H1 (cell line): ENCODE measurements at regions not wholly inside any gene's neighbourhood (a gene's known extent, or its start where the extent isn't known, plus 50 kb on each side); places are given as distances from the start of the nearest gene placed in this dataset.

Source experiments
- CTCF ChIA-PET: fragments of 300-600 bp; sonication (Branson Sonifier 250); formaldehyde crosslinking; loops from one replicate; lab custom pipeline; 2021; ENCODE audit not compliant: partially characterized antibody; lab: Charles Lee
- POLR2A ChIA-PET: fragments of 300-600 bp; sonication (Branson Sonifier 250); formaldehyde crosslinking; loops from one replicate; lab custom pipeline; 2021; ENCODE audit warnings: inconsistent platforms; ENCODE audit not compliant: partially characterized antibody; lab: Charles Lee
- DNase-seq, 2 experiments: peaks; one replicate each; pipeline versions ENCODE4 v3.0.0 to v3.0.0-alpha.2; 2010 to 2022; ENCODE audit warnings: low spot score in 2 of 2, low read depth in 1 of 2, mixed read lengths in 1 of 2
- FAIRE-seq: peaks from 2 replicates; lab custom pipeline; 2011; peaks lifted over from hg19 to GRCh38; lab: Jason Lieb, UNC
- H2AFZ ChIP-seq: 2 replicates; pipeline ENCODE4 v1.8.1; 2012; ENCODE audit warnings: low read length, inconsistent platforms
- H2AK5ac ChIP-seq: 2 replicates; pipeline ENCODE4 v1.6.1; 2013; ENCODE audit warnings: low read depth, low read length
- H2BK120ac ChIP-seq: replicated peaks from 2 replicates; pipeline ENCODE3; 2013; ENCODE audit warnings: low read depth, low read length, inconsistent platforms
- H2BK12ac ChIP-seq: 2 replicates; pipeline ENCODE4 v1.6.1; 2013; ENCODE audit warnings: low read depth, low read length
- H2BK15ac ChIP-seq: 2 replicates; pipeline ENCODE4 v1.6.1; 2013; ENCODE audit warnings: low read length
- H2BK20ac ChIP-seq: 2 replicates; pipeline ENCODE4 v1.6.1; 2013; ENCODE audit warnings: low read length
- H2BK5ac ChIP-seq: 2 replicates; pipeline ENCODE4 v1.6.1; 2013; ENCODE audit warnings: low read depth, low read length
- H3K14ac ChIP-seq: 2 replicates; pipeline ENCODE4 v1.6.1; 2013; ENCODE audit warnings: inconsistent platforms; ENCODE audit not compliant: insufficient read length
- H3K18ac ChIP-seq: 2 replicates; pipeline ENCODE4 v1.6.1; 2013; ENCODE audit warnings: low read length; ENCODE audit errors: extremely low read depth
- H3K23ac ChIP-seq: 2 replicates; pipeline ENCODE4 v1.6.1; 2013; ENCODE audit warnings: inconsistent platforms; ENCODE audit not compliant: insufficient read length
- H3K23me2 ChIP-seq: 2 replicates; pipeline ENCODE4 v1.6.1; 2013; ENCODE audit warnings: low read depth, low read length
- H3K27ac ChIP-seq: 2 replicates; pipeline ENCODE4 v1.6.1; 2011; ENCODE audit warnings: low read depth, low read length, inconsistent platforms
- H3K27me3 ChIP-seq, 4 experiments: replicated peaks in 1 of 4; 1 replicate in 1 of 4; 2 replicates in 3 of 4; pipeline versions ENCODE4 v1.6.1 to v1.8.1; 2011 to 2013; ENCODE audit warnings: low read length in 3 of 4, mild to moderate bottlenecking in 3 of 4, inconsistent platforms in 2 of 4, mixed read lengths in 2 of 4, moderate library complexity in 1 of 4; ENCODE audit not compliant: control insufficient read depth in 3 of 4, insufficient read depth in 3 of 4; ENCODE audit errors: extremely low read depth in 1 of 4
- H3K36me3 ChIP-seq, 4 experiments: 2 replicates each; pipeline versions ENCODE4 v1.6.1 to v1.8.1; 2011 to 2013; ENCODE audit warnings: mild to moderate bottlenecking in 4 of 4, low read length in 3 of 4, moderate library complexity in 2 of 4, control low read depth in 1 of 4, inconsistent platforms in 1 of 4; ENCODE audit not compliant: insufficient read depth in 4 of 4, control insufficient read depth in 2 of 4
- H3K4ac ChIP-seq: replicated peaks from 2 replicates; pipeline ENCODE3; 2013; ENCODE audit warnings: low read length, low read depth, mixed read lengths, inconsistent platforms; ENCODE audit not compliant: insufficient read length
- H3K4me1 ChIP-seq, 4 experiments: replicated peaks in 1 of 4; 1 replicate in 1 of 4; 2 replicates in 3 of 4; pipeline versions ENCODE4 v1.6.1 to v1.8.1; 2011 to 2013; ENCODE audit warnings: low read length in 3 of 4, inconsistent platforms in 2 of 4, mixed read lengths in 1 of 4; ENCODE audit not compliant: insufficient read depth in 4 of 4, control insufficient read depth in 3 of 4
- H3K4me2 ChIP-seq, 2 experiments: 2 replicates each; pipeline versions ENCODE4 v1.6.1 to v1.8.1; 2011 to 2013; ENCODE audit warnings: low read depth in 2 of 2, low read length in 2 of 2, control low read depth in 1 of 2, inconsistent platforms in 1 of 2, mild to moderate bottlenecking in 1 of 2; ENCODE audit not compliant: insufficient read depth in 1 of 2
- H3K4me3 ChIP-seq, 4 experiments: fragments of 200-600, 300-600 bp in 1 of 4; sonication (generic), shearing (Covaris generic), sonication (Bioruptor Twin) in 1 of 4; 2 replicates each; pipeline versions ENCODE4 v1.5.1 to v1.8.1; 2011 to 2016; ENCODE audit warnings: low read length in 4 of 4, low read depth in 3 of 4, control low read depth in 2 of 4, inconsistent platforms in 2 of 4, mild to moderate bottlenecking in 2 of 4, mixed read lengths in 1 of 4, moderate library complexity in 1 of 4; ENCODE audit not compliant: insufficient read depth in 2 of 4; ENCODE audit errors: extremely low read depth in 1 of 4
- H3K56ac ChIP-seq: replicated peaks from 2 replicates; pipeline ENCODE3; 2013; ENCODE audit warnings: low read depth, mild to moderate bottlenecking, mixed read lengths, low read length, inconsistent platforms; ENCODE audit not compliant: insufficient read length
- H3K79me1 ChIP-seq: 2 replicates; pipeline ENCODE4 v1.6.1; 2013; ENCODE audit warnings: low read depth, low read length, control low read depth
- H3K79me2 ChIP-seq, 2 experiments: 2 replicates each; pipeline versions ENCODE4 v1.6.1 to v1.8.1; 2012 to 2013; ENCODE audit warnings: low read length in 2 of 2, mild to moderate bottlenecking in 2 of 2, inconsistent platforms in 1 of 2; ENCODE audit not compliant: insufficient read depth in 2 of 2, control insufficient read depth in 1 of 2
- H3K9ac ChIP-seq, 4 experiments: replicated peaks in 1 of 4; 1 replicate in 1 of 4; 2 replicates in 3 of 4; pipeline versions ENCODE4 v1.6.1 to v1.8.1; 2011 to 2013; ENCODE audit warnings: low read depth in 3 of 4, low read length in 3 of 4, control low read depth in 2 of 4, mild to moderate bottlenecking in 2 of 4, moderate library complexity in 2 of 4, inconsistent platforms in 1 of 4; ENCODE audit errors: extremely low read depth in 1 of 4
- H3K9me3 ChIP-seq, 2 experiments: 2 replicates each; pipeline versions ENCODE4 v1.6.1 to v1.8.1; 2012 to 2013; ENCODE audit warnings: mild to moderate bottlenecking in 2 of 2, moderate library complexity in 2 of 2, control low read depth in 1 of 2, inconsistent platforms in 1 of 2, low read depth in 1 of 2, low read length in 1 of 2, mixed read lengths in 1 of 2; ENCODE audit not compliant: insufficient read depth in 2 of 2
- H4K20me1 ChIP-seq, 2 experiments: replicated peaks in 1 of 2; 2 replicates each; pipeline versions ENCODE3 to v1.8.1; 2011 to 2013; ENCODE audit warnings: inconsistent platforms in 2 of 2, low read length in 2 of 2, mild to moderate bottlenecking in 1 of 2; ENCODE audit not compliant: insufficient read depth in 2 of 2, control insufficient read depth in 1 of 2
- H4K5ac ChIP-seq: 2 replicates; pipeline ENCODE4 v1.6.1; 2013; ENCODE audit warnings: low read length, low read depth, mixed read lengths, inconsistent platforms; ENCODE audit not compliant: insufficient read length
- H4K8ac ChIP-seq: 2 replicates; pipeline ENCODE4 v1.8.0; 2013; ENCODE audit warnings: mild to moderate bottlenecking, moderate library complexity, low read length, inconsistent platforms; ENCODE audit not compliant: insufficient read depth; ENCODE audit errors: extremely low read depth
- H4K91ac ChIP-seq: replicated peaks from 2 replicates; pipeline ENCODE3; 2013; ENCODE audit warnings: low read length, mixed read lengths, inconsistent platforms; ENCODE audit not compliant: insufficient read length
- SAP30 ChIP-seq: fragments of 300-600 bp; sonication (generic); IDR thresholded peaks from 2 replicates; pipeline ENCODE4 v1.7.1; 2012; ENCODE audit warnings: low read length, moderate library complexity, mild to moderate bottlenecking, inconsistent platforms; ENCODE audit not compliant: insufficient read depth, insufficient replicate concordance
- SIX5 ChIP-seq: IDR thresholded peaks from 2 replicates; pipeline ENCODE4 v1.6.1; 2011; ENCODE audit warnings: mild to moderate bottlenecking, low read depth, low read length
- SP4 ChIP-seq: IDR thresholded peaks from 2 replicates; pipeline ENCODE4 v1.6.1; 2012; ENCODE audit warnings: low read length, inconsistent platforms
- TAF1 ChIP-seq: IDR thresholded peaks from 2 replicates; pipeline ENCODE4 v1.6.1; 2011; ENCODE audit warnings: mild to moderate bottlenecking, low read depth, low read length
- TAF7 ChIP-seq: optimal IDR thresholded peaks from 2 replicates; pipeline ENCODE3; 2011; ENCODE audit warnings: low read depth, mild to moderate bottlenecking, inconsistent platforms, low read length, moderate library complexity, borderline replicate concordance
- WGBS, 2 experiments: shearing (Covaris generic) in 1 of 2; methylation state at CpG; one replicate each; pipeline versions ENCODE4 v1.1.6 to v1.1.7; 2013 to 2015; ENCODE audit warnings: low lambda C conversion rate in 2 of 2, mixed read lengths in 2 of 2, inconsistent platforms in 1 of 2, low coverage in 1 of 2, missing lambda C conversion rate in 1 of 2; ENCODE audit not compliant: insufficient replicate concordance in 2 of 2, insufficient coverage in 1 of 2, insufficient read length in 1 of 2; ENCODE audit errors: extremely low coverage in 1 of 2, missing lambda C conversion rate in 1 of 2; 5-methylcytosine and 5-hydroxymethylcytosine counted together
- TF ChIP-seq, protein P1 (sequence below): IDR thresholded peaks from 2 replicates; pipeline ENCODE4 v1.6.1; 2011; ENCODE audit warnings: low read length, improper control_type of control experiment

DNA sequence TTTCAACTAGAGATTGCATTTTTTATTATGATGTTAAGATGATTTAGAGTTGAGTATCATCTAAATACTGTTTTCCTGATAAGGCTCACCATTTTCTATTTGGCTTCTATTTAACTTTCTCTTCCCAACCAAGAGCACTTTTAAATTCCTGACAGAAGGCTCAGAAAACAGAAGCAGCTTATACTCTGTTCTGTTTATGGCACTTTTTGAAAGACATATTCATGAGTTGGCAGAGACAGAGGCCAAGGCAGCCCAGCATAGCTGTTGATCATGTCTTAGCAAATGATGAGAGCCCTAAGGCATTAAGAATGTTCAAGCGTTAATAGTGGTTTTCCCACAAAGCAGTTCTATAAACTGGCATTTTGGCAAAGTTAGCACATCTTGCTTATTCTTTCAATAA lies 330.3 kb downstream of the TRAM1L1 start:
- H3K79me2 ChIP-seq: no peaks in the 10 kb centered on the region
- no peak overlapping the region for H3K56ac ChIP-seq
- DNase-seq: no peak
- H3K4me2 ChIP-seq: no peak overlapping the region
- H3K14ac ChIP-seq: no peak overlapping the region
- H3K9me3 ChIP-seq: no peaks in the 10 kb centered on the region
- no peaks in the 10 kb centered on the region for H3K4me1 ChIP-seq
- H2AFZ ChIP-seq: no peak overlapping the region
- H3K4me3 ChIP-seq: no peak overlapping the region
- no peak overlapping the region for H4K8ac ChIP-seq
- no peak overlapping the region for H2BK20ac ChIP-seq
- H4K91ac ChIP-seq: no peak overlapping the region
- TF ChIP-seq TAF1: no peak
- no peak for TF ChIP-seq SAP30
- no peak for TF ChIP-seq SP4
- TF ChIP-seq SIX5: no peak
- TF ChIP-seq TAF7: no peak
- TF ChIP-seq, protein P1, sequence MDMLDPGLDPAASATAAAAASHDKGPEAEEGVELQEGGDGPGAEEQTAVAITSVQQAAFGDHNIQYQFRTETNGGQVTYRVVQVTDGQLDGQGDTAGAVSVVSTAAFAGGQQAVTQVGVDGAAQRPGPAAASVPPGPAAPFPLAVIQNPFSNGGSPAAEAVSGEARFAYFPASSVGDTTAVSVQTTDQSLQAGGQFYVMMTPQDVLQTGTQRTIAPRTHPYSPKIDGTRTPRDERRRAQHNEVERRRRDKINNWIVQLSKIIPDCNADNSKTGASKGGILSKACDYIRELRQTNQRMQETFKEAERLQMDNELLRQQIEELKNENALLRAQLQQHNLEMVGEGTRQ: no peak
- no peak overlapping the region for H3K27ac ChIP-seq
- ChIA-PET POLR2A (no interaction called here), CTCF (no interaction called here)
- no peak overlapping the region for H4K5ac ChIP-seq
- H3K23me2 ChIP-seq: no peaks in the 10 kb centered on the region
- H2AK5ac ChIP-seq: no peak overlapping the region
- H3K36me3 ChIP-seq: no peaks in the 10 kb centered on the region
- 100% methylated on average over 1 of the region's 1 CpG; no CpG with 5 or more reads in 1 of the 2 experiments for WGBS, 2 experiments
- no peak overlapping the region for H3K4ac ChIP-seq
- H2BK15ac ChIP-seq: no peak overlapping the region
- no peak overlapping the region for H2BK5ac ChIP-seq
- FAIRE-seq: no peak
- no peak overlapping the region for H2BK120ac ChIP-seq
- no peaks in the 10 kb centered on the region for H3K27me3 ChIP-seq
- H2BK12ac ChIP-seq: no peak overlapping the region
- H3K79me1 ChIP-seq: no peaks in the 10 kb centered on the region
- no peak overlapping the region for H3K18ac ChIP-seq
- H4K20me1 ChIP-seq: no peaks in the 10 kb centered on the region
- no peak overlapping the region for H3K23ac ChIP-seq
- no peak overlapping the region for H3K9ac ChIP-seq
